Skeletal muscle tissue (tissue), 3 donors: ENCODE measurements at regions not wholly inside any gene's neighbourhood (a gene's known extent, or its start where the extent isn't known, plus 50 kb on each side); places are given as distances from the start of the nearest gene placed in this dataset.

Source experiments
- H3K27ac ChIP-seq: one replicate; pipeline ENCODE4 v1.7.0; 2013; ENCODE audit warnings: mild to moderate bottlenecking, low read depth, low read length, inconsistent platforms
- H3K27me3 ChIP-seq, 3 donors: one replicate each; pipeline ENCODE4 v1.7.0; 2013; ENCODE audit warnings: low read length in 3 of 3; ENCODE audit not compliant: control insufficient read depth in 3 of 3, insufficient read depth in 3 of 3
- H3K36me3 ChIP-seq, 3 donors: one replicate each; pipeline ENCODE4 v1.7.0; 2013; ENCODE audit warnings: low read length in 3 of 3; ENCODE audit not compliant: control insufficient read depth in 3 of 3, insufficient read depth in 3 of 3
- H3K4me1 ChIP-seq, 3 donors: one replicate each; pipeline ENCODE4 v1.7.0; 2013; ENCODE audit warnings: low read length in 3 of 3, mild to moderate bottlenecking in 3 of 3; ENCODE audit not compliant: control insufficient read depth in 3 of 3, insufficient read depth in 3 of 3
- H3K4me3 ChIP-seq, 3 donors: one replicate each; pipeline ENCODE4 v1.7.0; 2013; ENCODE audit warnings: low read length in 3 of 3
- H3K9ac ChIP-seq, 3 donors: one replicate each; pipeline ENCODE4 v1.7.0; 2013; ENCODE audit warnings: low read length in 3 of 3, mild to moderate bottlenecking in 3 of 3, moderate library complexity in 2 of 3, low read depth in 1 of 3
- H3K9me3 ChIP-seq, 3 donors: one replicate each; pipeline ENCODE4 v1.7.0; 2013; ENCODE audit warnings: low read length in 3 of 3; ENCODE audit not compliant: control insufficient read depth in 3 of 3
- donor health status: Osteomylitis.

DNA sequence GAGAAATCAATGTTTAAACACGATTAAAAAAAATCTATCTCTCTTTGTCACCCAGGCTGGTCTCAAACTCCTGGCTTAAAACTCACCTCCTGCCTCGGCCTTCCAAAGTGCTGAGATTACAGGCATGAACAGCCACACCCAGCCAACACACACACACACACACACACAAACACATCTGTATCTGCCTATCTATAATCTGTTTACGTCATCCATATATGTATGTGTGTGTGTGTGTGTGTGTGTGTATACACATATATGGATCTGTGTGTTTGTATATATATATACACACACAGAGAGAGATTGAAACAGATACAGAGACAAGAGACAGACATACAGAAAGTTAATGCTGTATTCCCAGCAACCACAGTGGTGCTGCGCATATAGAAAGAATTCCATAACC, 497.1 kb downstream of the DSC3 start:
- H3K36me3 ChIP-seq = no peaks in the 10 kb centered on the region
- H3K4me3 ChIP-seq = no peak overlapping the region
- H3K27me3 ChIP-seq = no peaks in the 10 kb centered on the region
- H3K9me3 ChIP-seq = no peaks in the 10 kb centered on the region
- H3K4me1 ChIP-seq = no peaks in the 10 kb centered on the region
- H3K9ac ChIP-seq = no peak overlapping the region
- no peak overlapping the region for H3K27ac ChIP-seq

DNA sequence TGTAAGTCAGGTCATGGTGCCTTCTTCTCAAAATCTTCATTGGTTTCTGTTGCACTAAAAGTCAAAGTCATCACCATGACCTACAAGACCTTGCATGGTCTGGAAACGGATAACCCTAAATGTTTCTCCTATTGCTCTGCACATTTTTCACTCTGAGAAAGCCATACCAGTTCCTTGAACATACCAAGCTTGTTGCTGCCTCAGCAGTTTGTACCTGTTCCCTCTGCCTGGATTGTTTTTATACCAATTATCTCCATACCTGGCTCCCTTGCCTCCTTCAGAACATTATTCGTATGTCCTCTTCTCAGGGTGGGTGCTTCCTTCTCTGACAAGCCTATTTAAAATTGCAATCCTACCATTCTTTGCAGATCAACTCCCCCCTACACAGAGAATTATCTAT, 498.4 kb downstream of the DSC3 start:
- H3K4me1 ChIP-seq = no peaks in the 10 kb centered on the region
- no peak overlapping the region for H3K4me3 ChIP-seq

GRCh38 chr18:30533716-30534115, 508.8 kb downstream of the DSC3 start:
- Histone ChIP-seq H3K4me1 (no peaks in the 10 kb centered on the region), H3K27ac (no peak overlapping the region), H3K9me3 (no peaks in the 10 kb centered on the region), H3K27me3 (no peaks in the 10 kb centered on the region), H3K9ac (no peak overlapping the region), H3K36me3 (no peaks in the 10 kb centered on the region), H3K4me3 (no peak overlapping the region)

More for the DNA sequence above, 498.4 kb downstream of the DSC3 start:
- Histone ChIP-seq H3K9me3 (no peaks in the 10 kb centered on the region), H3K36me3 (no peaks in the 10 kb centered on the region), H3K9ac (no peak overlapping the region), H3K27ac (no peak overlapping the region), H3K27me3 (no peaks in the 10 kb centered on the region)

DNA sequence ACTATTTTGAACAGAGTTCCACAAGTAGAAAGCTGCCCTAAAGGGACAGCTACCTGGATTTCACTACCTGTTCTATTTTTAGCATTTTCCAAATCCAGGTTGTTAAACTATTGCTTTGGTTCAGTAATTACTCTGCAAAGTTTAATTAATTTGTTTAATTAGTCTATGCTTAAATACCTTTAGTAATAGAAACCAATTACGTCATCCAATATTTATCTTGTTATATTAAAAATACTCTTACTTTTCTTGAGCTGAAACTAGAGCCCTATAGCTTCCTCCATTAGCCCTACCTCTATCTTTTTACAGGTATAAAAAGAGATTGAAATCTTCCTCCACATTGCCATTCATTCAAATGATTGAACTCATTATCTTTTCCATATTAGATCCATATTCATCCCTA, 514.6 kb downstream of the DSC3 start:
- Histone ChIP-seq H3K9me3 (no peaks in the 10 kb centered on the region), H3K36me3 (no peaks in the 10 kb centered on the region), H3K27ac (no peak overlapping the region), H3K4me3 (no peak overlapping the region), H3K27me3 (no peaks in the 10 kb centered on the region), H3K4me1 (no peaks in the 10 kb centered on the region), H3K9ac (no peak overlapping the region)

GRCh38 chr18:30527226-30527625, 515.3 kb downstream of the DSC3 start:
- Histone ChIP-seq H3K27me3 (no peaks in the 10 kb centered on the region), H3K27ac (no peak overlapping the region), H3K4me1 (no peaks in the 10 kb centered on the region), H3K9me3 (no peaks in the 10 kb centered on the region), H3K4me3 (no peak overlapping the region), H3K9ac (no peak overlapping the region), H3K36me3 (no peaks in the 10 kb centered on the region)

GRCh38 chr18:30522288-30522929, 520.1 kb downstream of the DSC3 start:
- no peaks in the 10 kb centered on the region for H3K9me3 ChIP-seq
- H3K9ac ChIP-seq = no peak overlapping the region
- H3K27ac ChIP-seq = no peak overlapping the region
- no peaks in the 10 kb centered on the region for H3K27me3 ChIP-seq
- no peaks in the 10 kb centered on the region for H3K4me1 ChIP-seq
- H3K4me3 ChIP-seq = no peak overlapping the region
- H3K36me3 ChIP-seq = no peaks in the 10 kb centered on the region

GRCh38 chr18:30514059-30514458, 528.5 kb downstream of the DSC3 start:
- Histone ChIP-seq H3K4me3 (no peak overlapping the region), H3K4me1 (no peaks in the 10 kb centered on the region), H3K36me3 (no peaks in the 10 kb centered on the region), H3K27ac (no peak overlapping the region), H3K9ac (no peak overlapping the region), H3K9me3 (no peaks in the 10 kb centered on the region), H3K27me3 (no peaks in the 10 kb centered on the region)

- Histone ChIP-seq H3K4me1 (no peaks in the 10 kb centered on the region), H3K27me3 (no peaks in the 10 kb centered on the region), H3K4me3 (no peak overlapping the region), H3K27ac (no peak overlapping the region), H3K9me3 (no peaks in the 10 kb centered on the region), H3K36me3 (no peaks in the 10 kb centered on the region), H3K9ac (no peak overlapping the region)
These were observed 529.7 kb downstream of the DSC3 start for GRCh38 chr18:30512872-30513271.

DNA sequence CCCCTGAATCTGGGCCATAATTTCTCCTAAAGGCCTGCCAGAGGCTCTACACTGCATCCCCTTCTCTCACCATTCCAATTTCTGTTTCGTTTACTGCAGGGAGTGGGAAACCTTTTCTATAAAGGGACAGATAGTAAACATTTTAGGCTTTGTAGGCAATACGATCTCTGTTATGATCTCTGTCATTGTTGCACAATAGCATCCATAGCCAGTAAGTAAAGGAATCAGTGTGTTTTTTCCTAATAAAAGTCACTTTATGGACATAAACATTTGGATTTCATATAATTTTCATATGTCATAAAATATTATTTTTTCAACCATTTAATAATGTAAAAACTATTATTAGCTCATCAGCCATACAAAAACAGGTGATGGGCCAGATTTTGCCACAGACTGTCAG, 531.7 kb downstream of the DSC3 start:
- no peaks in the 10 kb centered on the region for H3K9me3 ChIP-seq
- H3K27me3 ChIP-seq = no peaks in the 10 kb centered on the region
- no peaks in the 10 kb centered on the region for H3K36me3 ChIP-seq
- no peak overlapping the region for H3K4me3 ChIP-seq
- no peak overlapping the region for H3K9ac ChIP-seq
- H3K4me1 ChIP-seq = no peaks in the 10 kb centered on the region
- no peak overlapping the region for H3K27ac ChIP-seq

- Histone ChIP-seq H3K4me3 (no peak overlapping the region), H3K27me3 (no peaks in the 10 kb centered on the region), H3K27ac (no peak overlapping the region), H3K9ac (no peak overlapping the region), H3K36me3 (no peaks in the 10 kb centered on the region), H3K9me3 (no peaks in the 10 kb centered on the region), H3K4me1 (no peaks in the 10 kb centered on the region)
These were observed 540.9 kb downstream of the DSC3 start for GRCh38 chr18:30501594-30501993.
